ENCODE measurements at regions not wholly inside any gene's neighbourhood (a gene's known extent, or its start where the extent isn't known, plus 50 kb on each side); places are given as distances from the start of the nearest gene placed in this dataset.
"Not testable (repeated sequence)": the region's sequence is repeated elsewhere in the genome, so short reads cannot be mapped to it uniquely, and the experiment has no call there.

DNA sequence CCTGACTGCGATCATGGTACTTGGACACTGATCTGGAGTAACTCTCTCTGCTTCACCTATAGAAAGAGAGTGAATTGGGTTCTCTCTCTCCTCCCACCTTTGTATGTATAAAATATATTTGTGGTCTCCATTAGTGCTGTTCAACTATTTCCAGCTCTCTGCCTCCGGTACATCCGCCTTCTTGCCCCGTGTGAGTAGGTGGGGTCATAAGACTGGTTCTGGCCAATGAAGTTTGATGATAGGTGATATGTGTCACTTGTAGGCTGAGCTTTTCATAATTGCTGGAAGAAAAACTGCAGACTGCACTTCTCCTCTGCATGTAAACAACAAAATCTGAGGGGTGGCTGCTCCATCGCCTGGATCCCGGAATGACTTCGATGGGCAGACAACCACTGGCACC is 210.4 kb downstream of the EXOC5 start:
- TF ChIP-seq, protein P1, sequence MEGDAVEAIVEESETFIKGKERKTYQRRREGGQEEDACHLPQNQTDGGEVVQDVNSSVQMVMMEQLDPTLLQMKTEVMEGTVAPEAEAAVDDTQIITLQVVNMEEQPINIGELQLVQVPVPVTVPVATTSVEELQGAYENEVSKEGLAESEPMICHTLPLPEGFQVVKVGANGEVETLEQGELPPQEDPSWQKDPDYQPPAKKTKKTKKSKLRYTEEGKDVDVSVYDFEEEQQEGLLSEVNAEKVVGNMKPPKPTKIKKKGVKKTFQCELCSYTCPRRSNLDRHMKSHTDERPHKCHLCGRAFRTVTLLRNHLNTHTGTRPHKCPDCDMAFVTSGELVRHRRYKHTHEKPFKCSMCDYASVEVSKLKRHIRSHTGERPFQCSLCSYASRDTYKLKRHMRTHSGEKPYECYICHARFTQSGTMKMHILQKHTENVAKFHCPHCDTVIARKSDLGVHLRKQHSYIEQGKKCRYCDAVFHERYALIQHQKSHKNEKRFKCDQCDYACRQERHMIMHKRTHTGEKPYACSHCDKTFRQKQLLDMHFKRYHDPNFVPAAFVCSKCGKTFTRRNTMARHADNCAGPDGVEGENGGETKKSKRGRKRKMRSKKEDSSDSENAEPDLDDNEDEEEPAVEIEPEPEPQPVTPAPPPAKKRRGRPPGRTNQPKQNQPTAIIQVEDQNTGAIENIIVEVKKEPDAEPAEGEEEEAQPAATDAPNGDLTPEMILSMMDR (IDR thresholded peaks at IDR 0.05; ENCODE audit: insufficient read depth, low read length, poor library complexity, severe bottlenecking), result no peak
- no peaks in the 10 kb centered on the region for H3K27me3 ChIP-seq (replicated peaks; ENCODE audit: control insufficient read depth, insufficient read depth, low read length)
- no peak overlapping the region for H3K4me3 ChIP-seq (replicated peaks; ENCODE audit: low read depth, low read length)
- no peaks in the 10 kb centered on the region for H3K36me3 ChIP-seq (ENCODE audit: control insufficient read depth, insufficient read depth, low read length)
- no peak for DNase-seq (ENCODE audit: extremely low read depth, insufficient read length)

DNA sequence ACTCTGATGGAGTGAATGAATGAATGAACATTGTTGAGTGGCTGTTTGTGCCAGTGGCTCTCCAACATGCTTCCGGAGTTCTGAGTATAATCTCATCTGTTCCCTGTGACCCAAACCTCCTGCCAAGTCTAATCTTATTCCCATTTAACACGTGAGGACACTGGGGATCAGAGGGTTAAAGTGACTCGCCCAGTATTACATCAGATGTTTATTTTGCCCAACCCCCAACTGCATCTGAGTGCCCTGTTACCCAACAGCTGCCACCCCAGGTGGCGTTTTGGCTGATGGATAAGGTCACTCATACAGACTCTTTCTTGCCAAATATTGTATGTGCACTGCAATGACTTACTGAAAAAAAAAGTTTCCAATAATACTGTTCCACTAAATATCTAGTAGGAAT is 210.9 kb downstream of the EXOC5 start:
- no peak for DNase-seq (ENCODE audit: extremely low read depth, insufficient read length)
- H3K36me3 ChIP-seq (ENCODE audit: control insufficient read depth, insufficient read depth, low read length), result no peaks in the 10 kb centered on the region
- H3K4me3 ChIP-seq (replicated peaks; ENCODE audit: low read depth, low read length), result no peak overlapping the region
- TF ChIP-seq, protein P1 (IDR thresholded peaks at IDR 0.05; ENCODE audit: insufficient read depth, low read length, poor library complexity, severe bottlenecking), result no peak
- no peaks in the 10 kb centered on the region for H3K27me3 ChIP-seq (replicated peaks; ENCODE audit: control insufficient read depth, insufficient read depth, low read length)

DNA sequence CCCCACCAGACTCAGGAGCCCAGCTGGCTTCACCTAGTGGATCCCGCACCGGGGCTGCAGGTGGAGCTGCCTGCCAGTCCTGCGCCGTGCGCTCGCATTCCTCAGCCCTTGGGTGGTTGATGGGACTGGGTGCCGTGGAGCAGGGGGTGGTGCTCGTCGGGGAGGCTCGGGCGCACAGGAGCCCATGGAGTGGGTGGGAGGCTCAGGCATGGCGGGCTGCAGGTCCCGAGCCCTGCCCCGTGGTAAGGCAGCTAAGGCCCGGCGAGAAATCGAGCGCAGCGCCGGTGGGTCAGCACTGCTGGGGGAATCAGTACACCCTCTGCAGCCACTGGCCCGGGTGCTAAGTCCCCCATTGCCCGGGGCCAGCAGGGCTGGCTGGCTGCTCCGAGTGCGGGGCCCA is 212.2 kb downstream of the EXOC5 start:
- H3K36me3 ChIP-seq (ENCODE audit: control insufficient read depth, insufficient read depth, low read length); H3K4me3 ChIP-seq (replicated peaks; ENCODE audit: low read depth, low read length); DNase-seq (ENCODE audit: extremely low read depth, insufficient read length); H3K27me3 ChIP-seq (replicated peaks; ENCODE audit: control insufficient read depth, insufficient read depth, low read length): not testable (repeated sequence)

GRCh38 chr14:57052705-57053302 is 215.9 kb downstream of the EXOC5 start:
- H3K36me3 ChIP-seq (ENCODE audit: control insufficient read depth, insufficient read depth, low read length), result no peaks in the 10 kb centered on the region
- H3K27me3 ChIP-seq (replicated peaks; ENCODE audit: control insufficient read depth, insufficient read depth, low read length), result no peaks in the 10 kb centered on the region
- TF ChIP-seq, protein P1 (IDR thresholded peaks at IDR 0.05; ENCODE audit: insufficient read depth, low read length, poor library complexity, severe bottlenecking), result no peak
- H3K4me3 ChIP-seq (replicated peaks; ENCODE audit: low read depth, low read length), result no peak overlapping the region
- DNase-seq (ENCODE audit: extremely low read depth, insufficient read length), result no peak

DNA sequence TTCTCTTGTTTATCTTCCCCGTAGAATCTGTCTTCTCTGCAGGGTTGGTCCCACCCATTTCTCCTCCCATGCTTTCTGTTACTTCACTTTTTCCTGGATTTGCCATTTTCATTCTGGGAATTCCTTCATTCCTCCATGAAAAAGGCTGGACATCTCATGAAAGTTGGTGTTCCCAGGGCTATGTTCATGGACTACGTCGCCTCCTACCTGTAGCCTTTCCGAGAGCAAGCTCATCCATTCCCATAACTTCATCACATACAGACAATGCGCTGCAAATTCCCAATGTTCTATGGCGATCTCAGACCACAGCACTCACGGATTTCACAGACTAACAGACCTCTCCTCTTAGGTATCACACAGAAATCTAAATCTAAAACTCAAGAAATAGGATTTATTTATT is 217.1 kb downstream of the EXOC5 start:
- H3K4me3 ChIP-seq (replicated peaks; ENCODE audit: low read depth, low read length), result no peak overlapping the region
- no peaks in the 10 kb centered on the region for H3K36me3 ChIP-seq (ENCODE audit: control insufficient read depth, insufficient read depth, low read length)
- no peak for DNase-seq (ENCODE audit: extremely low read depth, insufficient read length)
- H3K27me3 ChIP-seq (replicated peaks; ENCODE audit: control insufficient read depth, insufficient read depth, low read length), result no peaks in the 10 kb centered on the region
- TF ChIP-seq, protein P1 (IDR thresholded peaks at IDR 0.05; ENCODE audit: insufficient read depth, low read length, poor library complexity, severe bottlenecking), result no peak

DNA sequence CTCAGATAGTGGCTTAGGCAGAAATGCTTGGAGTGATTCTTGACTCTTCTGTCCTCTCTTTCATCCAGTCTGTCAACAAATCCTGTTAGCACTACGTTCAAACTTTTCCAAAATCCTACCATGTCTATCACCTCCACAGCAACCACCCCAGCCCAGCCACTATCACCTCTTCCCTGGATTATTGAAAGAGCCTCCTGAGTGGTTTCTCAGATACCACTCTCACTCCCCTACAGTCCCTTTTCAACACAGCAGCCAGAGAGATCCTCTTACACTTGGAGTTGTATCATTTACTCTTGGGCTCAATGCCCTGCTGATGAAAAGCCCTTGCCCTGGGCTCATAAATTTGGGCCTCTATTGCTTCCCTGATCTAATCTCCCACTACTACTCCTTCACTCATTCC is 218.9 kb downstream of the EXOC5 start:
- H3K27me3 ChIP-seq (replicated peaks; ENCODE audit: control insufficient read depth, insufficient read depth, low read length), result no peaks in the 10 kb centered on the region
- TF ChIP-seq, protein P1 (IDR thresholded peaks at IDR 0.05; ENCODE audit: insufficient read depth, low read length, poor library complexity, severe bottlenecking), result no peak
- H3K36me3 ChIP-seq (ENCODE audit: control insufficient read depth, insufficient read depth, low read length), result no peaks in the 10 kb centered on the region
- H3K4me3 ChIP-seq (replicated peaks; ENCODE audit: low read depth, low read length), result no peak overlapping the region
- no peak for DNase-seq (ENCODE audit: extremely low read depth, insufficient read length)

Data from GM06990 (cell line).